GM23338 (cell line): ENCODE measurements at regions not wholly inside any gene's neighbourhood (a gene's known extent, or its start where the extent isn't known, plus 50 kb on each side); places are given as distances from the start of the nearest gene placed in this dataset.

Source experiments
- ATAC-seq: fragments of 200-7000 bp; cut with Tn5 transposase; 3 replicates; pipeline ENCODE4 v1.9.1; 2020
- DNase-seq: peaks from one replicate; pipeline ENCODE4 v3.0.0-alpha.2; 2015; ENCODE audit warnings: low spot score
- H2AFZ ChIP-seq: fragments of 200-600 bp; sonication (generic); 2 replicates; pipeline ENCODE4 v1.8.0; 2016; ENCODE audit warnings: antibody characterized with exemption, mild to moderate bottlenecking, moderate library complexity
- H3F3A ChIP-seq: fragments of 200-600 bp; sonication (generic); replicated peaks from 2 replicates; pipeline ENCODE4 v1.8.0; 2017; ENCODE audit warnings: antibody characterized with exemption, mixed run types, low read depth
- H3K27ac ChIP-seq: fragments of 200-600 bp; sonication (generic); 2 replicates; pipeline ENCODE4 v1.6.1; 2016; ENCODE audit warnings: low read depth
- H3K27me3 ChIP-seq: fragments of 200-600 bp; sonication (generic); 2 replicates; pipeline ENCODE4 v1.8.0; 2016; ENCODE audit warnings: mild to moderate bottlenecking, mixed run types, moderate library complexity; ENCODE audit not compliant: insufficient read depth
- H3K36me3 ChIP-seq: fragments of 200-600 bp; sonication (generic); 2 replicates; pipeline ENCODE4 v1.8.0; 2016; ENCODE audit warnings: mild to moderate bottlenecking; ENCODE audit not compliant: insufficient read depth
- H3K4me1 ChIP-seq: fragments of 200-600 bp; sonication (generic); 2 replicates; pipeline ENCODE4 v1.8.0; 2016; ENCODE audit warnings: mild to moderate bottlenecking, moderate library complexity; ENCODE audit not compliant: insufficient read depth
- H3K4me2 ChIP-seq: fragments of 200-600 bp; sonication (generic); 2 replicates; pipeline ENCODE4 v1.7.1; 2017; ENCODE audit warnings: mixed run types
- H3K4me3 ChIP-seq: fragments of 200-600 bp; sonication (generic); 2 replicates; pipeline ENCODE4 v1.6.1; 2016; ENCODE audit warnings: mixed run types
- H3K79me2 ChIP-seq: fragments of 200-600 bp; sonication (generic); replicated peaks from 2 replicates; pipeline ENCODE4 v1.8.0; 2017; ENCODE audit warnings: mild to moderate bottlenecking; ENCODE audit not compliant: insufficient read depth
- H3K9me2 ChIP-seq: fragments of 200-600 bp; sonication (generic); 2 replicates; pipeline ENCODE4 v1.8.0; 2017; ENCODE audit not compliant: insufficient read depth
- H4K20me1 ChIP-seq: fragments of 200-600 bp; sonication (generic); replicated peaks from 2 replicates; pipeline ENCODE4 v1.8.0; 2017; ENCODE audit warnings: mild to moderate bottlenecking; ENCODE audit not compliant: insufficient read depth
- H3K27ac Mint-ChIP-seq: 2 replicates; pipeline ENCODE4 v1.8.0; 2020; ENCODE audit warnings: inconsistent platforms, mild to moderate bottlenecking, moderate library complexity, mixed read lengths
- H3K27me3 Mint-ChIP-seq: 3 replicates; pipeline ENCODE4 v1.8.0; 2022; ENCODE audit warnings: low read depth, mild to moderate bottlenecking, moderate library complexity, mixed read lengths, inconsistent platforms; ENCODE audit not compliant: insufficient read depth, poor library complexity
- H3K36me3 Mint-ChIP-seq: 3 replicates; pipeline ENCODE4 v1.8.0; 2021; ENCODE audit warnings: low read depth, mild to moderate bottlenecking, inconsistent platforms, moderate library complexity, mixed read lengths
- H3K4me1 Mint-ChIP-seq: 3 replicates; pipeline ENCODE4 v1.8.0; 2020; ENCODE audit warnings: mild to moderate bottlenecking, inconsistent platforms, mixed read lengths
- H3K4me3 Mint-ChIP-seq: 3 replicates; pipeline ENCODE4 v1.8.0; 2021; ENCODE audit warnings: moderate library complexity, mild to moderate bottlenecking, inconsistent platforms, mixed read lengths
- H3K9me3 Mint-ChIP-seq: 3 replicates; pipeline ENCODE4 v1.8.0; 2020; ENCODE audit warnings: moderate library complexity, mild to moderate bottlenecking, inconsistent platforms, mixed read lengths
- CREB1 ChIP-seq: fragments of 250-450 bp; sonication (Bioruptor Pico); IDR thresholded peaks from 2 replicates; pipeline ENCODE4 v1.5.0; 2020; ENCODE audit warnings: low read depth, mild to moderate bottlenecking, moderate library complexity
- CTCF ChIP-seq, 2 experiments: fragments of 200-600 bp in 1 of 2; sonication (generic) in 1 of 2; conservative IDR thresholded peaks; 2 replicates each; pipeline versions ENCODE4 v1.5.1 to v1.6.1; 2016 to 2017; ENCODE audit warnings: antibody characterized with exemption in 2 of 2, low read depth in 2 of 2, mild to moderate bottlenecking in 2 of 2, moderate library complexity in 1 of 2
- EZH2 ChIP-seq: fragments of 200-600 bp; sonication (generic); IDR thresholded peaks from one replicate; pipeline ENCODE4 v1.8.0; 2017; ENCODE audit warnings: antibody characterized with exemption, mild to moderate bottlenecking, low read depth; ENCODE audit not compliant: unreplicated experiment
- EZH2phosphoT487 ChIP-seq: fragments of 200-600 bp; sonication (generic); IDR thresholded peaks from one replicate; pipeline ENCODE4 v1.8.1; 2018; ENCODE audit warnings: antibody characterized with exemption; ENCODE audit not compliant: unreplicated experiment
- JUNB ChIP-seq: IDR thresholded peaks from one replicate; pipeline ENCODE4 v1.6.1; 2016; ENCODE audit warnings: antibody characterized with exemption; ENCODE audit not compliant: unreplicated experiment
- NANOG ChIP-seq: IDR thresholded peaks from 2 replicates; pipeline ENCODE4 v1.6.1; 2016; ENCODE audit warnings: antibody characterized with exemption, borderline replicate concordance
- POLR2AphosphoS5 ChIP-seq: IDR thresholded peaks from 2 replicates; pipeline ENCODE4 v1.6.1; 2016; ENCODE audit warnings: antibody characterized with exemption, low read depth
- REST ChIP-seq: IDR thresholded peaks from one replicate; pipeline ENCODE4 v1.6.1; 2018; ENCODE audit warnings: antibody characterized with exemption; ENCODE audit not compliant: unreplicated experiment
- STAT1 ChIP-seq: IDR thresholded peaks from one replicate; pipeline ENCODE4 v1.6.1; 2016; ENCODE audit warnings: antibody characterized with exemption; ENCODE audit not compliant: unreplicated experiment
- ZNF114 ChIP-seq: fragments of 250-450 bp; sonication (Bioruptor Pico); IDR thresholded peaks from 2 replicates; pipeline ENCODE4 v1.5.0; 2020; ENCODE audit warnings: mild to moderate bottlenecking, moderate library complexity
- ZNF331 ChIP-seq: fragments of 250-450 bp; sonication (Bioruptor Pico); IDR thresholded peaks from 2 replicates; pipeline ENCODE4 v1.5.0; 2020; ENCODE audit warnings: low read depth, mild to moderate bottlenecking, moderate library complexity
- TF ChIP-seq, protein P1 (sequence below): fragments of 250-450 bp; sonication (Bioruptor Pico); IDR thresholded peaks from 2 replicates; pipeline ENCODE4 v1.5.0; 2020; ENCODE audit warnings: mild to moderate bottlenecking, moderate library complexity
- TF ChIP-seq, protein P2 (sequence below): IDR thresholded peaks from 2 replicates; pipeline ENCODE4 v1.6.1; 2016; ENCODE audit warnings: antibody characterized with exemption

GRCh38 chr5:43973318-43973717, 370.3 kb downstream of the NNT start:
- H3K4me1 ChIP-seq: no peaks in the 10 kb centered on the region
- Mint-ChIP-seq H3K9me3 (peaks cover 21% of the 10 kb centered on the region; the same call in 2 of the 3 replicates), H3K36me3 (no peaks in the 10 kb centered on the region), H3K4me1 (no peaks in the 10 kb centered on the region), H3K27ac (no peak overlapping the region), H3K27me3 (peaks cover 3% of the 10 kb centered on the region), H3K4me3 (no peak overlapping the region)
- H3K9me2 ChIP-seq: 0 out of 2 replicates have a peak, but pooled peaks cover 3% of the 10 kb centered on the region
- no peak for TF ChIP-seq NANOG
- TF ChIP-seq POLR2AphosphoS5: no peak
- no peak for TF ChIP-seq ZNF331 (CRISPR knock-in tag)
- no peak for TF ChIP-seq STAT1
- no peak for TF ChIP-seq CREB1
- TF ChIP-seq ZNF114: no peak
- TF ChIP-seq REST: no peak
- TF ChIP-seq, protein P1, sequence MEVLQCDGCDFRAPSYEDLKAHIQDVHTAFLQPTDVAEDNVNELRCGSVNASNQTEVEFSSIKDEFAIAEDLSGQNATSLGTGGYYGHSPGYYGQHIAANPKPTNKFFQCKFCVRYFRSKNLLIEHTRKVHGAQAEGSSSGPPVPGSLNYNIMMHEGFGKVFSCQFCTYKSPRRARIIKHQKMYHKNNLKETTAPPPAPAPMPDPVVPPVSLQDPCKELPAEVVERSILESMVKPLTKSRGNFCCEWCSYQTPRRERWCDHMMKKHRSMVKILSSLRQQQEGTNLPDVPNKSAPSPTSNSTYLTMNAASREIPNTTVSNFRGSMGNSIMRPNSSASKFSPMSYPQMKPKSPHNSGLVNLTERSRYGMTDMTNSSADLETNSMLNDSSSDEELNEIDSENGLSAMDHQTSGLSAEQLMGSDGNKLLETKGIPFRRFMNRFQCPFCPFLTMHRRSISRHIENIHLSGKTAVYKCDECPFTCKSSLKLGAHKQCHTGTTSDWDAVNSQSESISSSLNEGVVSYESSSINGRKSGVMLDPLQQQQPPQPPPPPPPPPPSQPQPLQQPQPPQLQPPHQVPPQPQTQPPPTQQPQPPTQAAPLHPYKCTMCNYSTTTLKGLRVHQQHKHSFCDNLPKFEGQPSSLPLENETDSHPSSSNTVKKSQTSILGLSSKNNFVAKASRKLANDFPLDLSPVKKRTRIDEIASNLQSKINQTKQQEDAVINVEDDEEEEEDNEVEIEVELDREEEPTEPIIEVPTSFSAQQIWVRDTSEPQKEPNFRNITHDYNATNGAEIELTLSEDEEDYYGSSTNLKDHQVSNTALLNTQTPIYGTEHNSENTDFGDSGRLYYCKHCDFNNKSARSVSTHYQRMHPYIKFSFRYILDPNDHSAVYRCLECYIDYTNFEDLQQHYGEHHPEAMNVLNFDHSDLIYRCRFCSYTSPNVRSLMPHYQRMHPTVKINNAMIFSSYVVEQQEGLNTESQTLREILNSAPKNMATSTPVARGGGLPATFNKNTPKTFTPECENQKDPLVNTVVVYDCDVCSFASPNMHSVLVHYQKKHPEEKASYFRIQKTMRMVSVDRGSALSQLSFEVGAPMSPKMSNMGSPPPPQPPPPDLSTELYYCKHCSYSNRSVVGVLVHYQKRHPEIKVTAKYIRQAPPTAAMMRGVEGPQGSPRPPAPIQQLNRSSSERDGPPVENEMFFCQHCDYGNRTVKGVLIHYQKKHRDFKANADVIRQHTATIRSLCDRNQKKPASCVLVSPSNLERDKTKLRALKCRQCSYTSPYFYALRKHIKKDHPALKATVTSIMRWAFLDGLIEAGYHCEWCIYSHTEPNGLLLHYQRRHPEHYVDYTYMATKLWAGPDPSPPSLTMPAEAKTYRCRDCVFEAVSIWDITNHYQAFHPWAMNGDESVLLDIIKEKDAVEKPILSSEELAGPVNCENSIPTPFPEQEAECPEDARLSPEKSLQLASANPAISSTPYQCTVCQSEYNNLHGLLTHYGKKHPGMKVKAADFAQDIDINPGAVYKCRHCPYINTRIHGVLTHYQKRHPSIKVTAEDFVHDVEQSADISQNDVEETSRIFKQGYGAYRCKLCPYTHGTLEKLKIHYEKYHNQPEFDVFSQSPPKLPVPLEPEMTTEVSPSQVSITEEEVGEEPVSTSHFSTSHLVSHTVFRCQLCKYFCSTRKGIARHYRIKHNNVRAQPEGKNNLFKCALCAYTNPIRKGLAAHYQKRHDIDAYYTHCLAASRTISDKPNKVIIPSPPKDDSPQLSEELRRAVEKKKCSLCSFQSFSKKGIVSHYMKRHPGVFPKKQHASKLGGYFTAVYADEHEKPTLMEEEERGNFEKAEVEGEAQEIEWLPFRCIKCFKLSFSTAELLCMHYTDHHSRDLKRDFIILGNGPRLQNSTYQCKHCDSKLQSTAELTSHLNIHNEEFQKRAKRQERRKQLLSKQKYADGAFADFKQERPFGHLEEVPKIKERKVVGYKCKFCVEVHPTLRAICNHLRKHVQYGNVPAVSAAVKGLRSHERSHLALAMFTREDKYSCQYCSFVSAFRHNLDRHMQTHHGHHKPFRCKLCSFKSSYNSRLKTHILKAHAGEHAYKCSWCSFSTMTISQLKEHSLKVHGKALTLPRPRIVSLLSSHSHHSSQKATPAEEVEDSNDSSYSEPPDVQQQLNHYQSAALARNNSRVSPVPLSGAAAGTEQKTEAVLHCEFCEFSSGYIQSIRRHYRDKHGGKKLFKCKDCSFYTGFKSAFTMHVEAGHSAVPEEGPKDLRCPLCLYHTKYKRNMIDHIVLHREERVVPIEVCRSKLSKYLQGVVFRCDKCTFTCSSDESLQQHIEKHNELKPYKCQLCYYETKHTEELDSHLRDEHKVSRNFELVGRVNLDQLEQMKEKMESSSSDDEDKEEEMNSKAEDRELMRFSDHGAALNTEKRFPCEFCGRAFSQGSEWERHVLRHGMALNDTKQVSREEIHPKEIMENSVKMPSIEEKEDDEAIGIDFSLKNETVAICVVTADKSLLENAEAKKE (CRISPR knock-in tag): no peak
- no peak for TF ChIP-seq EZH2
- no peak for TF ChIP-seq CTCF (conservative IDR thresholded peaks at IDR 0.05; ENCODE audit: low read depth in 2 of 2)
- TF ChIP-seq JUNB: no peak
- TF ChIP-seq, protein P2, sequence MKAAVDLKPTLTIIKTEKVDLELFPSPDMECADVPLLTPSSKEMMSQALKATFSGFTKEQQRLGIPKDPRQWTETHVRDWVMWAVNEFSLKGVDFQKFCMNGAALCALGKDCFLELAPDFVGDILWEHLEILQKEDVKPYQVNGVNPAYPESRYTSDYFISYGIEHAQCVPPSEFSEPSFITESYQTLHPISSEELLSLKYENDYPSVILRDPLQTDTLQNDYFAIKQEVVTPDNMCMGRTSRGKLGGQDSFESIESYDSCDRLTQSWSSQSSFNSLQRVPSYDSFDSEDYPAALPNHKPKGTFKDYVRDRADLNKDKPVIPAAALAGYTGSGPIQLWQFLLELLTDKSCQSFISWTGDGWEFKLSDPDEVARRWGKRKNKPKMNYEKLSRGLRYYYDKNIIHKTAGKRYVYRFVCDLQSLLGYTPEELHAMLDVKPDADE: no peak
- TF ChIP-seq EZH2phosphoT487: no peak
- no peak for ATAC-seq
- no peaks in the 10 kb centered on the region for H3K79me2 ChIP-seq
- DNase-seq: no peak
- H3K4me3 ChIP-seq: no peak overlapping the region
- no peaks in the 10 kb centered on the region for H3K36me3 ChIP-seq
- no peak overlapping the region for H3K4me2 ChIP-seq
- H3K27ac ChIP-seq: no peak overlapping the region
- no peak overlapping the region for H2AFZ ChIP-seq
- no peaks in the 10 kb centered on the region for H3K27me3 ChIP-seq
- no peaks in the 10 kb centered on the region for H3F3A ChIP-seq
- H4K20me1 ChIP-seq: no peaks in the 10 kb centered on the region
